Neural progenitor cell (in vitro differentiated cells): ENCODE measurements at regions not wholly inside any gene's neighbourhood (a gene's known extent, or its start where the extent isn't known, plus 50 kb on each side); places are given as distances from the start of the nearest gene placed in this dataset.

ENCODE experiments used
- DNase-seq: peaks from one replicate; pipeline ENCODE4 v3.0.0-alpha.2; 2016; ENCODE audit warnings: low spot score
- H2AFZ ChIP-seq: fragments of 200-600 bp; sonication (generic); replicated peaks from 2 replicates; pipeline ENCODE4 v1.6.1; 2016; ENCODE audit warnings: antibody characterized with exemption
- H3F3A ChIP-seq: fragments of 200-600 bp; sonication (generic); 2 replicates; pipeline ENCODE4 v1.6.1; 2016; ENCODE audit warnings: antibody characterized with exemption, low read depth
- H3K27ac ChIP-seq: fragments of 200-600 bp; sonication (generic); 2 replicates; pipeline ENCODE4 v1.5.1; 2016; ENCODE audit warnings: mild to moderate bottlenecking
- H3K27me3 ChIP-seq: fragments of 200-600 bp; sonication (generic); 2 replicates; pipeline ENCODE4 v1.6.1; 2016; ENCODE audit warnings: mild to moderate bottlenecking, moderate library complexity
- H3K36me3 ChIP-seq: fragments of 200-600 bp; sonication (generic); 2 replicates; pipeline ENCODE4 v1.5.1; 2016
- H3K4me1 ChIP-seq: fragments of 200-600 bp; sonication (generic); 2 replicates; pipeline ENCODE4 v1.6.1; 2016; ENCODE audit warnings: mixed run types
- H3K4me2 ChIP-seq: fragments of 200-600 bp; sonication (generic); 2 replicates; pipeline ENCODE4 v1.6.1; 2016
- H3K4me3 ChIP-seq: fragments of 200-600 bp; sonication (generic); 2 replicates; pipeline ENCODE4 v1.5.1; 2016
- H3K79me2 ChIP-seq: fragments of 200-600 bp; sonication (generic); 2 replicates; pipeline ENCODE4 v1.6.1; 2016; ENCODE audit warnings: low read depth
- H3K9ac ChIP-seq: fragments of 200-600 bp; sonication (generic); 2 replicates; pipeline ENCODE4 v1.6.1; 2016
- H3K9me3 ChIP-seq: fragments of 200-600 bp; sonication (generic); 2 replicates; pipeline ENCODE4 v1.5.1; 2016; ENCODE audit warnings: low read depth
- H4K20me1 ChIP-seq: fragments of 200-600 bp; sonication (generic); 2 replicates; pipeline ENCODE4 v1.6.1; 2016; ENCODE audit warnings: low read depth
- H3K27ac Mint-ChIP-seq: 3 replicates; pipeline ENCODE4 v1.8.0; 2021; ENCODE audit warnings: mixed read lengths
- H3K27me3 Mint-ChIP-seq: 2 replicates; pipeline ENCODE4 v1.8.0; 2022; ENCODE audit warnings: low read depth, mild to moderate bottlenecking, inconsistent platforms, moderate library complexity, mixed read lengths; ENCODE audit not compliant: insufficient read depth
- H3K36me3 Mint-ChIP-seq: 3 replicates; pipeline ENCODE4 v1.8.0; 2021; ENCODE audit warnings: mixed read lengths
- H3K4me1 Mint-ChIP-seq: 3 replicates; pipeline ENCODE4 v1.8.0; 2021; ENCODE audit warnings: mixed read lengths
- H3K4me3 Mint-ChIP-seq: 3 replicates; pipeline ENCODE4 v1.8.0; 2021; ENCODE audit warnings: mild to moderate bottlenecking, moderate library complexity, mixed read lengths
- H3K9me3 Mint-ChIP-seq: 3 replicates; pipeline ENCODE4 v1.8.0; 2020; ENCODE audit warnings: mixed read lengths
- CTCF ChIP-seq: fragments of 200-600 bp; sonication (generic); IDR thresholded peaks from 2 replicates; pipeline ENCODE4 v1.5.1; 2017; ENCODE audit warnings: antibody characterized with exemption, mild to moderate bottlenecking
- EZH2 ChIP-seq: fragments of 200-600 bp; sonication (generic); IDR thresholded peaks from 2 replicates; pipeline ENCODE4 v1.6.1; 2017; ENCODE audit warnings: antibody characterized with exemption, mild to moderate bottlenecking, moderate library complexity
- EZH2phosphoT487 ChIP-seq: fragments of 200-600 bp; sonication (generic); IDR thresholded peaks from 2 replicates; pipeline ENCODE4 v1.6.1; 2017; ENCODE audit warnings: antibody characterized with exemption

GRCh38 chr5:101473483-101473882, 570.4 kb upstream of the ST8SIA4 start:
- Mint-ChIP-seq H3K27ac (no peak overlapping the region), H3K4me1 (no peaks in the 10 kb centered on the region), H3K27me3 (no peaks in the 10 kb centered on the region), H3K4me3 (no peak overlapping the region), H3K9me3 (no peaks in the 10 kb centered on the region), H3K36me3 (no peaks in the 10 kb centered on the region)
- H3K9ac ChIP-seq: no peak overlapping the region
- H3K27ac ChIP-seq: no peak overlapping the region
- H3K9me3 ChIP-seq: no peaks in the 10 kb centered on the region
- H3K4me3 ChIP-seq: no peak overlapping the region
- no peak overlapping the region for H2AFZ ChIP-seq
- no peak for DNase-seq
- H4K20me1 ChIP-seq: no peaks in the 10 kb centered on the region
- no peaks in the 10 kb centered on the region for H3K4me1 ChIP-seq
- TF ChIP-seq EZH2phosphoT487 (no peak), EZH2 (no peak), CTCF (no peak)
- H3K4me2 ChIP-seq: no peak overlapping the region
- H3F3A ChIP-seq: no peaks in the 10 kb centered on the region
- no peaks in the 10 kb centered on the region for H3K79me2 ChIP-seq
- no peaks in the 10 kb centered on the region for H3K27me3 ChIP-seq
- H3K36me3 ChIP-seq: no peaks in the 10 kb centered on the region

GRCh38 chr5:101461455-101461854, 558.4 kb upstream of the ST8SIA4 start:
- Histone ChIP-seq H3K4me2 (no peak overlapping the region), H3K27me3 (no peaks in the 10 kb centered on the region), H3K27ac (no peak overlapping the region), H3K36me3 (no peaks in the 10 kb centered on the region), H3F3A (no peaks in the 10 kb centered on the region), H3K79me2 (no peaks in the 10 kb centered on the region), H3K4me1 (no peaks in the 10 kb centered on the region), H3K9ac (no peak overlapping the region), H2AFZ (no peak overlapping the region), H3K4me3 (no peak overlapping the region), H3K9me3 (no peaks in the 10 kb centered on the region), H4K20me1 (no peaks in the 10 kb centered on the region)
- TF ChIP-seq EZH2: no peak
- TF ChIP-seq CTCF: no peak
- no peak for TF ChIP-seq EZH2phosphoT487
- Mint-ChIP-seq H3K36me3 (no peaks in the 10 kb centered on the region), H3K27ac (no peak overlapping the region), H3K4me3 (no peak overlapping the region), H3K27me3 (no peaks in the 10 kb centered on the region), H3K9me3 (no peaks in the 10 kb centered on the region), H3K4me1 (no peaks in the 10 kb centered on the region)
- no peak for DNase-seq

- Mint-ChIP-seq H3K36me3 (no peaks in the 10 kb centered on the region), H3K9me3 (no peaks in the 10 kb centered on the region), H3K4me3 (no peak overlapping the region), H3K27me3 (no peaks in the 10 kb centered on the region), H3K27ac (no peak overlapping the region), H3K4me1 (no peaks in the 10 kb centered on the region)
- H3K9me3 ChIP-seq: no peaks in the 10 kb centered on the region
- H3K4me3 ChIP-seq: no peak overlapping the region
- H3K9ac ChIP-seq: no peak overlapping the region
- no peaks in the 10 kb centered on the region for H3F3A ChIP-seq
- no peaks in the 10 kb centered on the region for H3K27me3 ChIP-seq
- no peaks in the 10 kb centered on the region for H3K4me1 ChIP-seq
- no peaks in the 10 kb centered on the region for H3K79me2 ChIP-seq
- no peaks in the 10 kb centered on the region for H4K20me1 ChIP-seq
- no peak overlapping the region for H3K27ac ChIP-seq
- TF ChIP-seq CTCF (no peak), EZH2 (no peak), EZH2phosphoT487 (no peak)
- H2AFZ ChIP-seq: no peak overlapping the region
- no peaks in the 10 kb centered on the region for H3K36me3 ChIP-seq
- H3K4me2 ChIP-seq: no peak overlapping the region
- DNase-seq: no peak
Measured at GRCh38 chr5:101458587-101458986, 555.5 kb upstream of the ST8SIA4 start.

- no peak overlapping the region for H3K27ac Mint-ChIP-seq
- no peak for DNase-seq
- Histone ChIP-seq H3K9ac (no peak overlapping the region), H3K27ac (no peak overlapping the region), H2AFZ (no peak overlapping the region), H3K4me3 (no peak overlapping the region), H3K4me2 (no peak overlapping the region), H3K36me3 (no peaks in the 10 kb centered on the region), H3F3A (no peaks in the 10 kb centered on the region), H3K79me2 (no peaks in the 10 kb centered on the region), H4K20me1 (no peaks in the 10 kb centered on the region), H3K4me1 (no peaks in the 10 kb centered on the region), H3K9me3 (no peaks in the 10 kb centered on the region), H3K27me3 (no peaks in the 10 kb centered on the region)
- no peaks in the 10 kb centered on the region for H3K36me3 Mint-ChIP-seq
- no peak overlapping the region for H3K4me3 Mint-ChIP-seq
- H3K27me3 Mint-ChIP-seq: no peaks in the 10 kb centered on the region
- TF ChIP-seq EZH2: no peak
- H3K4me1 Mint-ChIP-seq: no peaks in the 10 kb centered on the region
- no peaks in the 10 kb centered on the region for H3K9me3 Mint-ChIP-seq
Measured at GRCh38 chr5:101455851-101456250, 552.8 kb upstream of the ST8SIA4 start.
